Progenitor cell of endocrine pancreas (in vitro differentiated cells): ENCODE measurements at regions not wholly inside any gene's neighbourhood (a gene's known extent, or its start where the extent isn't known, plus 50 kb on each side); places are given as distances from the start of the nearest gene placed in this dataset.

Experiments
- DNase-seq: peaks from one replicate; pipeline ENCODE4 v3.0.0; 2021; ENCODE audit warnings: low spot score; ENCODE audit not compliant: unreplicated experiment
- H3K27ac Mint-ChIP-seq: 2 replicates; pipeline ENCODE4 v1.8.0; 2021; ENCODE audit warnings: mild to moderate bottlenecking, moderate library complexity, mixed read lengths
- H3K27me3 Mint-ChIP-seq: 2 replicates; pipeline ENCODE4 v1.8.0; 2021; ENCODE audit warnings: mixed read lengths
- H3K36me3 Mint-ChIP-seq: 2 replicates; pipeline ENCODE4 v1.8.0; 2022; ENCODE audit warnings: mixed read lengths; ENCODE audit not compliant: insufficient read depth
- H3K4me1 Mint-ChIP-seq: 2 replicates; pipeline ENCODE4 v1.8.0; 2021; ENCODE audit warnings: low read depth, mixed read lengths
- H3K4me3 Mint-ChIP-seq: 2 replicates; pipeline ENCODE4 v1.8.0; 2021; ENCODE audit warnings: low read depth, mild to moderate bottlenecking, moderate library complexity, mixed read lengths
- H3K9me3 Mint-ChIP-seq: 2 replicates; pipeline ENCODE4 v1.8.0; 2021; ENCODE audit warnings: low read depth, mixed read lengths
- TF ChIP-seq, protein P1 (sequence below): fragments of 200-600 bp; sonication (generic); IDR thresholded peaks from one replicate; pipeline ENCODE4 v1.5.0; 2021; ENCODE audit warnings: antibody characterized with exemption, mild to moderate bottlenecking; ENCODE audit not compliant: unreplicated experiment

- Mint-ChIP-seq H3K36me3 (no peaks in the 10 kb centered on the region), H3K27me3 (no peaks in the 10 kb centered on the region), H3K4me3 (no peak overlapping the region), H3K9me3 (no peaks in the 10 kb centered on the region), H3K27ac (no peak overlapping the region), H3K4me1 (peaks cover 6% of the 10 kb centered on the region)
- no peak for DNase-seq
- TF ChIP-seq, protein P1, sequence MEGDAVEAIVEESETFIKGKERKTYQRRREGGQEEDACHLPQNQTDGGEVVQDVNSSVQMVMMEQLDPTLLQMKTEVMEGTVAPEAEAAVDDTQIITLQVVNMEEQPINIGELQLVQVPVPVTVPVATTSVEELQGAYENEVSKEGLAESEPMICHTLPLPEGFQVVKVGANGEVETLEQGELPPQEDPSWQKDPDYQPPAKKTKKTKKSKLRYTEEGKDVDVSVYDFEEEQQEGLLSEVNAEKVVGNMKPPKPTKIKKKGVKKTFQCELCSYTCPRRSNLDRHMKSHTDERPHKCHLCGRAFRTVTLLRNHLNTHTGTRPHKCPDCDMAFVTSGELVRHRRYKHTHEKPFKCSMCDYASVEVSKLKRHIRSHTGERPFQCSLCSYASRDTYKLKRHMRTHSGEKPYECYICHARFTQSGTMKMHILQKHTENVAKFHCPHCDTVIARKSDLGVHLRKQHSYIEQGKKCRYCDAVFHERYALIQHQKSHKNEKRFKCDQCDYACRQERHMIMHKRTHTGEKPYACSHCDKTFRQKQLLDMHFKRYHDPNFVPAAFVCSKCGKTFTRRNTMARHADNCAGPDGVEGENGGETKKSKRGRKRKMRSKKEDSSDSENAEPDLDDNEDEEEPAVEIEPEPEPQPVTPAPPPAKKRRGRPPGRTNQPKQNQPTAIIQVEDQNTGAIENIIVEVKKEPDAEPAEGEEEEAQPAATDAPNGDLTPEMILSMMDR: no peak
Observed at GRCh38 chr20:7754102-7754501, 186.2 kb downstream of the HAO1 start.

- TF ChIP-seq, protein P1: no peak
- Mint-ChIP-seq H3K4me3 (no peak overlapping the region), H3K27ac (no peak overlapping the region), H3K36me3 (no peaks in the 10 kb centered on the region), H3K9me3 (no peaks in the 10 kb centered on the region), H3K4me1 (no peaks in the 10 kb centered on the region), H3K27me3 (no peaks in the 10 kb centered on the region)
- no peak for DNase-seq
Observed at GRCh38 chr20:7758406-7758805, 181.9 kb downstream of the HAO1 start.

GRCh38 chr20:7760247-7761031, 179.8 kb downstream of the HAO1 start:
- H3K27ac Mint-ChIP-seq: no peak overlapping the region
- no peak for DNase-seq

GRCh38 chr20:7765221-7765620, 175.0 kb downstream of the HAO1 start:
- TF ChIP-seq, protein P1: no peak
- Mint-ChIP-seq H3K4me1 (no peaks in the 10 kb centered on the region), H3K4me3 (no peak overlapping the region), H3K36me3 (no peaks in the 10 kb centered on the region), H3K27me3 (no peaks in the 10 kb centered on the region), H3K9me3 (no peaks in the 10 kb centered on the region), H3K27ac (no peak overlapping the region)
- DNase-seq: no peak

More at GRCh38 chr20:7760247-7761031, 179.8 kb downstream of the HAO1 start:
- TF ChIP-seq, protein P1: no peak
- Mint-ChIP-seq H3K4me1 (no peaks in the 10 kb centered on the region), H3K9me3 (no peaks in the 10 kb centered on the region), H3K36me3 (no peaks in the 10 kb centered on the region), H3K4me3 (no peak overlapping the region), H3K27me3 (no peaks in the 10 kb centered on the region)

DNA sequence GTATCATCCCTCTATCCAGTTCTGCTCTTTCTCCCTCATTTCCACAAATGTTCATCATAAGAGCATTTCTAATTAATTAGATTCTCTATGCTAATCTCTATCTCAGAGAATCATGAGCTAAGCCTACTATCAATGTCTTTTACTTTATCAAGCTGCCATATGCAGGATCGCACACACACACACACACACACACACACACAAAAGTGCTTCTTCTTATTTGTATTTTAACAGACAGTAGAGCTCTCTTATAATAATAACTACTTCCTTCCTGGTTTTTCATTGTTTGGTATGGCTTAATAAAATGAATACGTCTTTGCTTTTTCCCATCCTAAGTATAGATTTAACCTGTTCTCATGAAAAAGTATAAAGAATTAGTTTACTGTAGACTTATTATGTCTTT, 170.2 kb downstream of the HAO1 start:
- Mint-ChIP-seq H3K27me3 (no peaks in the 10 kb centered on the region), H3K27ac (no peak overlapping the region), H3K9me3 (peaks cover 3% of the 10 kb centered on the region), H3K36me3 (no peaks in the 10 kb centered on the region), H3K4me1 (no peaks in the 10 kb centered on the region), H3K4me3 (no peak overlapping the region)
- DNase-seq: no peak
- TF ChIP-seq, protein P1: no peak
